OCI-LY1 (cell line): ENCODE measurements at regions not wholly inside any gene's neighbourhood (a gene's known extent, or its start where the extent isn't known, plus 50 kb on each side); places are given as distances from the start of the nearest gene placed in this dataset.

Source experiments
- H2AFZ ChIP-seq: fragments of 200-600 bp; sonication (generic), shearing (Covaris generic); 2 replicates; pipeline ENCODE4 v1.6.0; 2014; ENCODE audit warnings: antibody characterized with exemption, mild to moderate bottlenecking, low read length
- H3F3A ChIP-seq: fragments of 200-600 bp; sonication (generic), shearing (Covaris generic); 2 replicates; pipeline ENCODE4 v1.6.0; 2014; ENCODE audit warnings: mild to moderate bottlenecking, antibody characterized with exemption, low read length, moderate library complexity; ENCODE audit not compliant: insufficient read depth
- H3K27ac ChIP-seq: fragments of 200-600 bp; sonication (generic); 2 replicates; pipeline ENCODE4 v1.5.1; 2014; ENCODE audit warnings: low read length, mixed run types, mild to moderate bottlenecking, low read depth; ENCODE audit not compliant: poor library complexity, severe bottlenecking
- H3K27me3 ChIP-seq: fragments of 200-600 bp; sonication (generic); 2 replicates; pipeline ENCODE4 v1.6.0; 2014; ENCODE audit warnings: antibody characterized with exemption, mild to moderate bottlenecking, low read length, moderate library complexity; ENCODE audit not compliant: insufficient read depth
- H3K36me3 ChIP-seq: fragments of 200-600 bp; sonication (generic); 2 replicates; pipeline ENCODE4 v1.6.1; 2014; ENCODE audit warnings: mild to moderate bottlenecking, antibody characterized with exemption, low read length, moderate library complexity, mixed read lengths; ENCODE audit not compliant: insufficient read depth
- H3K4me1 ChIP-seq: fragments of 200-600 bp; sonication (generic); 2 replicates; pipeline ENCODE4 v1.5.1; 2014; ENCODE audit warnings: mild to moderate bottlenecking, low read length, moderate library complexity; ENCODE audit not compliant: insufficient read depth, severe bottlenecking
- H3K4me2 ChIP-seq: fragments of 200-600 bp; sonication (generic), shearing (Covaris generic); 2 replicates; pipeline ENCODE4 v1.6.1; 2014; ENCODE audit warnings: low read length
- H3K4me3 ChIP-seq: fragments of 200-600 bp; sonication (generic); 2 replicates; pipeline ENCODE4 v1.5.1; 2014; ENCODE audit warnings: low read length, low read depth, mild to moderate bottlenecking, mixed read lengths; ENCODE audit not compliant: poor library complexity, severe bottlenecking
- H3K79me2 ChIP-seq: fragments of 200-600 bp; shearing (Covaris generic); 2 replicates; pipeline ENCODE4 v1.6.1; 2016; ENCODE audit warnings: mixed run types, low read length, mixed read lengths; ENCODE audit not compliant: insufficient read depth
- H3K9ac ChIP-seq: fragments of 200-600 bp; sonication (generic), shearing (Covaris generic); 2 replicates; pipeline ENCODE4 v1.6.1; 2014; ENCODE audit warnings: mild to moderate bottlenecking, low read length, mixed read lengths
- H3K9me2 ChIP-seq: fragments of 200-600 bp; sonication (generic), shearing (Covaris generic); 2 replicates; pipeline ENCODE4 v1.6.1; 2014; ENCODE audit warnings: low read depth, mild to moderate bottlenecking, low read length, mixed read lengths
- H3K9me3 ChIP-seq: fragments of 200-600 bp; shearing (Covaris generic); 2 replicates; pipeline ENCODE4 v1.6.1; 2014; ENCODE audit warnings: low read length, mixed read lengths
- H4K20me1 ChIP-seq: fragments of 200-600 bp; sonication (generic), shearing (Covaris generic); 2 replicates; pipeline ENCODE4 v1.6.0; 2016; ENCODE audit warnings: mild to moderate bottlenecking, low read length; ENCODE audit not compliant: insufficient read depth
- CTCF ChIP-seq: fragments of 200-600 bp; sonication (generic), shearing (Covaris generic); IDR thresholded peaks from 2 replicates; pipeline ENCODE4 v1.5.1; 2017; ENCODE audit warnings: mild to moderate bottlenecking, antibody characterized with exemption, low read length, moderate library complexity, mixed read lengths
- EZH2 ChIP-seq: fragments of 200-600 bp; sonication (generic), shearing (Covaris generic); IDR thresholded peaks from 2 replicates; pipeline ENCODE4 v1.8.0; 2017; ENCODE audit warnings: borderline replicate concordance, mixed run types, mild to moderate bottlenecking, antibody characterized with exemption, low read length, moderate library complexity, mixed read lengths

GRCh38 chr16:17804857-17805256 is 334.1 kb upstream of the XYLT1 start:
- Histone ChIP-seq H3K4me2 (no peak overlapping the region), H3K79me2 (no peaks in the 10 kb centered on the region), H3K9me3 (no peaks in the 10 kb centered on the region), H4K20me1 (no peaks in the 10 kb centered on the region), H3K4me3 (no peak overlapping the region), H2AFZ (no peak overlapping the region), H3K9ac (no peak overlapping the region), H3F3A (no peaks in the 10 kb centered on the region), H3K27me3 (no peaks in the 10 kb centered on the region), H3K36me3 (no peaks in the 10 kb centered on the region), H3K27ac (no peak overlapping the region), H3K9me2 (no peaks in the 10 kb centered on the region), H3K4me1 (no peaks in the 10 kb centered on the region)
- TF ChIP-seq EZH2 (no peak), CTCF (no peak)

- Histone ChIP-seq H3K4me2 (no peak overlapping the region), H4K20me1 (no peaks in the 10 kb centered on the region), H3K9me2 (no peaks in the 10 kb centered on the region), H2AFZ (no peak overlapping the region), H3F3A (no peaks in the 10 kb centered on the region), H3K4me3 (no peak overlapping the region), H3K4me1 (no peaks in the 10 kb centered on the region), H3K9ac (no peak overlapping the region), H3K79me2 (no peaks in the 10 kb centered on the region), H3K27ac (no peak overlapping the region), H3K36me3 (no peaks in the 10 kb centered on the region), H3K9me3 (no peaks in the 10 kb centered on the region), H3K27me3 (no peaks in the 10 kb centered on the region)
- TF ChIP-seq EZH2 (no peak), CTCF (no peak)
Observed at GRCh38 chr16:17803625-17804410, 333.1 kb upstream of the XYLT1 start.

GRCh38 chr16:17802571-17802970 is 331.8 kb upstream of the XYLT1 start:
- Histone ChIP-seq H4K20me1 (no peaks in the 10 kb centered on the region), H3K4me3 (no peak overlapping the region), H2AFZ (no peak overlapping the region), H3K36me3 (no peaks in the 10 kb centered on the region), H3F3A (no peaks in the 10 kb centered on the region), H3K9me3 (no peaks in the 10 kb centered on the region), H3K27ac (no peak overlapping the region), H3K9me2 (no peaks in the 10 kb centered on the region), H3K79me2 (no peaks in the 10 kb centered on the region), H3K4me2 (no peak overlapping the region), H3K9ac (no peak overlapping the region), H3K4me1 (no peaks in the 10 kb centered on the region), H3K27me3 (no peaks in the 10 kb centered on the region)
- TF ChIP-seq EZH2 (no peak), CTCF (no peak)
